OCI-LY1 (cell line): ENCODE measurements at regions not wholly inside any gene's neighbourhood (a gene's known extent, or its start where the extent isn't known, plus 50 kb on each side); places are given as distances from the start of the nearest gene placed in this dataset.

Experiments
- EZH2 ChIP-seq: fragments of 200-600 bp; sonication (generic), shearing (Covaris generic); IDR thresholded peaks from 2 replicates; pipeline ENCODE4 v1.8.0; 2017; ENCODE audit warnings: borderline replicate concordance, mixed run types, mild to moderate bottlenecking, antibody characterized with exemption, low read length, moderate library complexity, mixed read lengths
- TF ChIP-seq, protein P1 (sequence below): fragments of 200-600 bp; sonication (generic), shearing (Covaris generic); IDR thresholded peaks from 2 replicates; pipeline ENCODE4 v1.5.1; 2017; ENCODE audit warnings: mild to moderate bottlenecking, antibody characterized with exemption, low read length, moderate library complexity, mixed read lengths

DNA sequence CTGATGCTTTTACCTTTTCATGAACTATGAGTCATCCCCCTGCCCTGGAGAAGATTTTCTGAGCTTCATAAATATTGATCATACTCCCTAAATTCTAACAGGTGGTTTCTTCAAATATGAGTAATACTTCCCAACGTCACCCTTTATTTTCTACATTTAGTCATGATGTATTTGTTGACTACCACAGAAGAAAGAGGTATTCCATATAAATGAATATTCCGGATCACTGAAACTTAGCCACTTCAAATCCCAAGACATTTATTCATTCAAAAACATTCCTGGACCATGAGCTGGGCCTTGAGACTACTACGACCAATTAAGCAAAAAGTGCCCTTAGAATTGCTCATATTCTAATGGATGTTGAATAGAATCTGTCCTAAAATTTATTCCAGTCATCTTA, 395.8 kb upstream of the NPVF start:
- TF ChIP-seq, protein P1, sequence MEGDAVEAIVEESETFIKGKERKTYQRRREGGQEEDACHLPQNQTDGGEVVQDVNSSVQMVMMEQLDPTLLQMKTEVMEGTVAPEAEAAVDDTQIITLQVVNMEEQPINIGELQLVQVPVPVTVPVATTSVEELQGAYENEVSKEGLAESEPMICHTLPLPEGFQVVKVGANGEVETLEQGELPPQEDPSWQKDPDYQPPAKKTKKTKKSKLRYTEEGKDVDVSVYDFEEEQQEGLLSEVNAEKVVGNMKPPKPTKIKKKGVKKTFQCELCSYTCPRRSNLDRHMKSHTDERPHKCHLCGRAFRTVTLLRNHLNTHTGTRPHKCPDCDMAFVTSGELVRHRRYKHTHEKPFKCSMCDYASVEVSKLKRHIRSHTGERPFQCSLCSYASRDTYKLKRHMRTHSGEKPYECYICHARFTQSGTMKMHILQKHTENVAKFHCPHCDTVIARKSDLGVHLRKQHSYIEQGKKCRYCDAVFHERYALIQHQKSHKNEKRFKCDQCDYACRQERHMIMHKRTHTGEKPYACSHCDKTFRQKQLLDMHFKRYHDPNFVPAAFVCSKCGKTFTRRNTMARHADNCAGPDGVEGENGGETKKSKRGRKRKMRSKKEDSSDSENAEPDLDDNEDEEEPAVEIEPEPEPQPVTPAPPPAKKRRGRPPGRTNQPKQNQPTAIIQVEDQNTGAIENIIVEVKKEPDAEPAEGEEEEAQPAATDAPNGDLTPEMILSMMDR: no peak
- TF ChIP-seq EZH2: no peak
